Effector memory CD8-positive, alpha-beta T cell (primary cell): ENCODE measurements at regions not wholly inside any gene's neighbourhood (a gene's known extent, or its start where the extent isn't known, plus 50 kb on each side); places are given as distances from the start of the nearest gene placed in this dataset.
"Not testable (repeated sequence)": the region's sequence is repeated elsewhere in the genome, so short reads cannot be mapped to it uniquely, and the experiment has no call there.

Experiments
- ATAC-seq: fragments of 150-1000 bp; cut with Tn5 transposase; replicated peaks from 2 replicates; pipeline ENCODE4 v1.10.0; 2021; ENCODE audit warnings: mild to moderate bottlenecking, moderate library complexity
- DNase-seq, 3 experiments: peaks; one replicate each; pipeline ENCODE4 v3.0.0; 2021
- H3K27ac Mint-ChIP-seq, 2 donors: one replicate each; pipeline ENCODE4 v1.8.0; 2022; ENCODE audit warnings: mild to moderate bottlenecking in 2 of 2, mixed read lengths in 2 of 2, moderate library complexity in 2 of 2
- H3K27me3 Mint-ChIP-seq, 2 donors: one replicate each; pipeline ENCODE4 v1.8.0; 2022; ENCODE audit warnings: mixed read lengths in 2 of 2
- H3K36me3 Mint-ChIP-seq: one replicate; pipeline ENCODE4 v1.8.0; 2022; ENCODE audit warnings: mild to moderate bottlenecking, moderate library complexity, mixed read lengths; ENCODE audit not compliant: insufficient read depth
- H3K4me1 Mint-ChIP-seq, 2 donors: one replicate each; pipeline ENCODE4 v1.8.0; 2022; ENCODE audit warnings: low read depth in 2 of 2, mixed read lengths in 2 of 2
- H3K4me3 Mint-ChIP-seq, 2 donors: one replicate each; pipeline ENCODE4 v1.8.0; 2022; ENCODE audit warnings: mild to moderate bottlenecking in 2 of 2, mixed read lengths in 2 of 2, moderate library complexity in 2 of 2
- H3K9me3 Mint-ChIP-seq, 2 donors: one replicate each; pipeline ENCODE4 v1.8.0; 2022; ENCODE audit warnings: mixed read lengths in 2 of 2

GRCh38 chr3:168807448-168807847, 711.7 kb upstream of the GOLIM4 start:
- no peaks in the 10 kb centered on the region for H3K36me3 Mint-ChIP-seq

DNA sequence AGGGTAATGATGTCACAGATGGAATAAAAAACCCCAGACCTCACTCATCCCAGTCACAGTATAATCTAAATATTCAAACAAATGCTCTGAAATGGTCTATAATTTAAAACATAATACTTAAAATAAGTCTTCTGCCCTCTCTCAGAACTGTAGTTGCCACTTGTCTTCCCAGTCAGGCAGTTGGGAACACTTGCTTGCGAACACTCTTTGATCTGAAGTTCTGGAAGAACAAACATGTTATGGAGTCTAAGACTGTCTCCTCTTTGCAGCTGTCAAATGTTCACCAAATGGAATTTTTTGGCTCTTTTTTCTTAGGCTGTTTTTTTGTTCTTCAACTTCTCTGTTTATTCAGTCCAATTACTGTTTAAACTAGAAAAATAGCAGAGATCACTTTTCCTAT, 711.1 kb upstream of the GOLIM4 start:
- no peak for DNase-seq
- Mint-ChIP-seq H3K27ac (no peak overlapping the region), H3K9me3 (peaks cover 5% of the 10 kb centered on the region in 2 donors), H3K36me3 (no peaks in the 10 kb centered on the region), H3K4me1 (no peaks in the 10 kb centered on the region), H3K4me3 (no peak overlapping the region), H3K27me3 (no peaks in the 10 kb centered on the region)
- ATAC-seq: no peak

More at GRCh38 chr3:168807448-168807847, 711.7 kb upstream of the GOLIM4 start:
- no peak overlapping the region for H3K27ac Mint-ChIP-seq
- H3K27me3 Mint-ChIP-seq: no peaks in the 10 kb centered on the region
- peaks cover 5% of the 10 kb centered on the region in 2 donors for H3K9me3 Mint-ChIP-seq
- no peak for ATAC-seq
- DNase-seq: no peak
- H3K4me3 Mint-ChIP-seq: no peak overlapping the region
- no peaks in the 10 kb centered on the region for H3K4me1 Mint-ChIP-seq

DNA sequence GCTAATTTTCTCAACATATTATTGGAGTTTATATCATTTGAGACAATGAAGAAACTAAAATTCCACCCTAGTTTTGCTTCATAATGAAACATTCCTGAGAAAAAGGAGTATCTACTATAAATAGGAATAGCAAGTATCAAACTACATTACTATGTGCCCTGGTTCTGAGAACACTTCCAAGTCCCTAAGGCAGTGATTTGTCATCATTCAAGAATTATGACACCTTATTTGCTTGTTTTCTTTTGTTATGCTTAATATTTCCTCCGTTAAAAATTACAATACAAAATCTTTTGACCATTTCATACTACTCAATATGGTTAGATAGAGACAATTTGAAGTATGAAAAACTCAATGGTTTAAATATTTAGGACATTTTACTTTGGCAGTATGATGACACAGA, 707.8 kb upstream of the GOLIM4 start:
- no peak overlapping the region for H3K27ac Mint-ChIP-seq
- H3K36me3 Mint-ChIP-seq: no peaks in the 10 kb centered on the region
- H3K4me1 Mint-ChIP-seq: no peaks in the 10 kb centered on the region
- ATAC-seq: no peak
- no peaks in the 10 kb centered on the region for H3K27me3 Mint-ChIP-seq
- peaks cover 7 to 10% of the 10 kb centered on the region in 2 donors for H3K9me3 Mint-ChIP-seq
- H3K4me3 Mint-ChIP-seq: no peak overlapping the region
- DNase-seq: no peak

DNA sequence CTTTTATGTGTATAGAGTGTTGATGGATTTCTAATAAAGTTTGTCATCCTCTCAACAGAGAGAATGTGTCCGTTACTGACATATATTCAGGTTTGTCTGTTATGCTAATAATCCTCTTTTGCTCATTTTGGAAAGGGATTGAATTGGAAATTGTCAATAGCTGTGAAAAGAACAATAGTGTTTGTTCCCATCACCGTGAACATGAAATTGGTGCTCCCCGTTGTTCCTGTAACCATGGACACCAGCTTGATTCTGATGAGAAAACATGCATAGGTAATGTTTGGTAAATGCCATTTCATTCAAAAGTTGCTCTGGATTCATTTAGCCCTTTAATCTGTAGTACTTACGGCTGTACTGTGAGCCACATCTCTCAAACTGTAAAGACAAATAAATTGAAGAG, 707.0 kb upstream of the GOLIM4 start:
- ATAC-seq (no peak), DNase-seq (no peak)
- Mint-ChIP-seq H3K27me3 (no peaks in the 10 kb centered on the region), H3K4me3 (no peak overlapping the region), H3K9me3 (peaks cover 7 to 13% of the 10 kb centered on the region in 2 donors), H3K27ac (no peak overlapping the region), H3K36me3 (no peaks in the 10 kb centered on the region), H3K4me1 (no peaks in the 10 kb centered on the region)

DNA sequence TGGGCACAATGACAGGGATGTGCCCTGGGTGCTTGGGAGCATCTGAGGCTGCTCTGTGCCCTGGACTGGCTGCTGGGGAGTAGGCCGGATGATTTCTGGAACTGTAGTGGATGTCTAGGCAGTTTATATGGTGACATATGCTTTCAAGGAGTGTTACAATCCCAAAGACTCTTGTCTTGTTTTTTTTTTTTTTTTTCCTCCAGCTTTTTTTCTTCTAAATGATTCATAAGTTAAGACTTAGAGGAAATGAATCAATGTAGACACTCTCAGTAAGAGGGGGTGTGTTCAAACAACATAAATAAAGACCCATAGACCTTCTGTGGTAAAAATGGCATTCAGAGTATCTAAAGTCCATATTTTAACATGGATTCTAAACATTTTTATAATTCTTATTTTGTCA, 706.1 kb upstream of the GOLIM4 start:
- H3K9me3 Mint-ChIP-seq: peaks cover 5 to 13% of the 10 kb centered on the region in 2 donors
- H3K27me3 Mint-ChIP-seq: no peaks in the 10 kb centered on the region
- no peak overlapping the region for H3K4me3 Mint-ChIP-seq
- no peaks in the 10 kb centered on the region for H3K4me1 Mint-ChIP-seq
- H3K27ac Mint-ChIP-seq: no peak overlapping the region
- ATAC-seq (no peak), DNase-seq (no peak)
- no peaks in the 10 kb centered on the region for H3K36me3 Mint-ChIP-seq

GRCh38 chr3:168796339-168796738, 700.6 kb upstream of the GOLIM4 start:
- Mint-ChIP-seq H3K4me3 (no peak overlapping the region), H3K9me3 (peaks cover 3 to 7% of the 10 kb centered on the region in 2 donors), H3K36me3 (no peaks in the 10 kb centered on the region), H3K27me3 (no peaks in the 10 kb centered on the region), H3K27ac (no peak overlapping the region), H3K4me1 (no peaks in the 10 kb centered on the region)
- no peak for DNase-seq
- ATAC-seq: no peak

DNA sequence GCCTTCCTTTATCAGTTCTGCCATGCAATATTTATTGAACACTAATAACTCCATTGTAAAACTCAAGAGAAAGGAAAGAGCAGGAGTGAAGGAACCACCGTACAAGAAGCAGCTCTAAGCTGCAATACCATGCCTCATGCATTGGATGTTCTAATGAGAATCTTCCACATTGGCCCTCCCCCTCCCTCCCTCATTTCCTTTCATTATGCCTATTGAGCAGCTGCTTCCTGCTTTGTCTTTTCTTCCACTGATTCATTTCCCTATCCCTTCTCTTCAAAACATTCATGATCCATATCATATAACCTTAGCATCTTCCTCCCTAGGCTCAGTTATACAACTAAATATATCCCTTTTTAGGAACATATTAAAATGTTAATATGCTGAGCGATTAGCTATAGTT, 698.7 kb upstream of the GOLIM4 start:
- no peak overlapping the region for H3K4me3 Mint-ChIP-seq
- ATAC-seq (no peak), DNase-seq (no peak)
- peaks cover 3 to 7% of the 10 kb centered on the region in 2 donors for H3K9me3 Mint-ChIP-seq
- H3K27ac Mint-ChIP-seq: no peak overlapping the region
- no peaks in the 10 kb centered on the region for H3K27me3 Mint-ChIP-seq
- H3K4me1 Mint-ChIP-seq: no peaks in the 10 kb centered on the region
- H3K36me3 Mint-ChIP-seq: no peaks in the 10 kb centered on the region

DNA sequence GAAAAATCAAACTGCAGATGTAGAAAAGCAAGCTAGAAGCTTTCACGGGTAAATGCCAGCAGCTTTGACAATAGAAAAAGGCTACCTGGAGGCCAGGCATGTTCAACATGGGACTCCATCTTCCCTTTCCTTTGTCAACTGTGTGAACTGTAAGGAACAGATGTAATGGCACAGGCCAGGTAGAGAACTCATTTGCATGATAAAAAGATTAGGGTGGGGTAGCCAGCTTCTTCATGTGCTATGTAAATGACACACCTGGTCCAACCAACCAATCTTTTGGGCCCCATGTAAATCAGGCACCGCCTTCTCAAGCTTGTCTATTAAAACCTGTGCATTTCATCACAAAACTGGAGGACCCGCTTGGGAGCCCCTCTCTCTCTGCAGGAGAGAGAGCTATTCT, 686.5 kb upstream of the GOLIM4 start:
- H3K36me3 Mint-ChIP-seq: peaks cover 3% of the 10 kb centered on the region
- H3K9me3 Mint-ChIP-seq: peaks cover 6 to 10% of the 10 kb centered on the region in 2 donors
- H3K27ac Mint-ChIP-seq: no peak overlapping the region
- no peaks in the 10 kb centered on the region for H3K27me3 Mint-ChIP-seq
- no peak for ATAC-seq
- H3K4me3 Mint-ChIP-seq: no peak overlapping the region
- no peaks in the 10 kb centered on the region for H3K4me1 Mint-ChIP-seq
- DNase-seq: no peak

DNA sequence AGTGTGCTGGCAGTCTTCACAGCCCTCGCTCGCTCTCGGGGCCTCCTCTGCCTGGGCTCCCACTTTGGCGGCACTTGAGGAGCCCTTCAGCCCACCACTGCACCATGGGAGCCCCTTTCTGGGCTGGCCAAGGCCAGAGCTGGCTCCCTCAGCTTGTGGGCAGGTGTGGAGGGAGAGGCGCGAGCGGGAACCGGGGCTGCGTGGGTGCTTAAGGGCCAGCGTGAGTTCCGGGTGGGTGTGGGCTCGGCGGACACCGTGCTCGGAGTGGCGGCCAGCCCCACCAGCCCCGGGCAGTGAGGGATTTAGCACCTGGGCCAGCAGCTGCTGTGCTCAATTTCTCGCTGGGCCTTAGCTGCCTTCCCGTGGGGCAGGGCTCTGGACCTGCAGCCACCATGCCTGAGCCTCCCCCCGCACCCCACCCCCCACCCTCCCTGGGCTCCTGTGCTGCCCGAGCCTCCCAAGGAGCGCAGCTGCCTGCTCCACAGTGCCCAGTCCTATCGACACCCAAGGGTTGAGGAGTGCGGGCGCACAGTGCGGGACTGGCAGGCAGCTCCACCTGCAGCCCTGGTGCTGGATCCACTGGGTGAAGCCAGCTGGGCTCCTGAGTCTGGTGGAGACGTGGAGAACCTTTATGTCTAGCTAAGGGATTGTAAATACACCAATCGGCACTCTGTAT, 684.4 kb upstream of the GOLIM4 start:
- not testable (repeated sequence) for H3K27ac Mint-ChIP-seq, H3K27me3 Mint-ChIP-seq

DNA sequence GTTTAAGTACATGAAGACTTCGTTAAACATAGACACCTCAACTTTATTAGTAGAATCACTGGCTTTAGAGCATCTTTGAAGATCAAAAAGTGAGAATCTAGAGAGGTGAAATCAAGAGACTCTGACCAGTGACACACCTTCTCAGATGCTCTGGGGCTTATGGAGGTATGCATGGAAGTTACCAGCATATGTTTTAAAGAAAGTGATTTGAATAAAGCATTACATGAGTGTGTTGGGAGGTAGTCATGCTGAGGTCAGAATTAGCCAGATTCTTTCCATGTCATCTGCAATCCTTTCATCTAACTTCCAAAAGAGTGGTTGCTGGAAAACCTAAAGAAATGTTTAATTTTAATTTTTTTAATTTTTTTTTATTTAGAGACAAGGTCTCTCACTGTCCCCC, 658.0 kb upstream of the GOLIM4 start:
- peaks cover 0 to 9% of the 10 kb centered on the region in 2 donors for H3K9me3 Mint-ChIP-seq
- no peak for DNase-seq
- no peaks in the 10 kb centered on the region for H3K36me3 Mint-ChIP-seq
- no peak overlapping the region for H3K4me3 Mint-ChIP-seq
- no peak overlapping the region for H3K27ac Mint-ChIP-seq
- ATAC-seq: no peak
- no peaks in the 10 kb centered on the region for H3K4me1 Mint-ChIP-seq
- H3K27me3 Mint-ChIP-seq: no peaks in the 10 kb centered on the region

More for the DNA sequence above, 684.4 kb upstream of the GOLIM4 start:
- peaks cover 16 to 22% of the 10 kb centered on the region in 2 donors for H3K9me3 Mint-ChIP-seq
- not testable (repeated sequence) for H3K36me3 Mint-ChIP-seq, ATAC-seq, H3K4me3 Mint-ChIP-seq, H3K4me1 Mint-ChIP-seq, DNase-seq

DNA sequence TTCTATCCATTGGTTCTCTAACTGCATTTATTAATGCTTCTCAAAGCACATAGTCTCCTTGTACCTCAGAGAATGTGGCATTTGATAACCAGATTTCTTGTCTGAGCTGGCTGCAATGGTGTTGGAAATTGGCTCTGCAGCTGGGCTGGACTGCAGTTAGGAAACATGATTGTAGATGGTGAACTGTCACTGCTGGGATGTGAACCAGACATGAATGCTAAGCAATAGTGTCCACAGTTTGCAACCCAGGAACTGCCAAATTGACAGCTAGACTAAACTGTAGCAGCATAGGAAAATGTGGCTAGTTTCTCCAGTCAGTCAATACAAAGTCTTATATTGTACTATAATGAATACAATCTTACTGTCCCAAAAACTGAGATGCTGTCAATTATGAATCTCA, 656.6 kb upstream of the GOLIM4 start:
- no peak overlapping the region for H3K4me3 Mint-ChIP-seq
- H3K36me3 Mint-ChIP-seq: no peaks in the 10 kb centered on the region
- no peak overlapping the region for H3K27ac Mint-ChIP-seq
- H3K4me1 Mint-ChIP-seq: no peaks in the 10 kb centered on the region
- ATAC-seq (no peak), DNase-seq (no peak)
- no peaks in the 10 kb centered on the region for H3K27me3 Mint-ChIP-seq
- peaks cover 0 to 3% of the 10 kb centered on the region in 2 donors for H3K9me3 Mint-ChIP-seq

DNA sequence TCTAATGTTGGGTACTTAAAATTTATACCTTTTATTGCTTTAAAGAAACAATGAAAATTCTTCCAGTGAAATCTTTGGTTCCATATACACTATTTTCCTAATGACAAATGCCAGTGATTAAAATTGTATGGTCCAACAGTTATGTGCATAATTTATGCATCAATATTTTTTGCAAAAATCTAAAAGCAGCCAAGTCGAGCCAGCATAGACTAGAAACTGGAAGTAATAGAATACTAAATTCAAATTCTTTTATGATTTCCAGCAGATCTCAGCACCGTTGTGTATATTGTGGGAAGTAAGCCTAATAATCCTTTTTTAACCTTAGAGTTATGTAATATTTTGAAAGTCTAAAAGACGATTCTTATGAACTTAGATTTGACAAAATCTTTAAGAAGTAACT, 652.0 kb upstream of the GOLIM4 start:
- no peak overlapping the region for H3K4me3 Mint-ChIP-seq
- no peaks in the 10 kb centered on the region for H3K27me3 Mint-ChIP-seq
- H3K27ac Mint-ChIP-seq: no peak overlapping the region
- H3K4me1 Mint-ChIP-seq: no peaks in the 10 kb centered on the region
- ATAC-seq: no peak
- H3K9me3 Mint-ChIP-seq: peaks cover 7% of the 10 kb centered on the region in 2 donors
- DNase-seq: no peak
- H3K36me3 Mint-ChIP-seq: no peaks in the 10 kb centered on the region

- Mint-ChIP-seq H3K4me1 (no peaks in the 10 kb centered on the region), H3K27ac (no peak overlapping the region), H3K9me3 (peaks cover 4 to 18% of the 10 kb centered on the region in 2 donors), H3K4me3 (no peak overlapping the region), H3K27me3 (no peaks in the 10 kb centered on the region), H3K36me3 (no peaks in the 10 kb centered on the region)
- DNase-seq: no peak
- no peak for ATAC-seq
These were observed 643.0 kb upstream of the GOLIM4 start for GRCh38 chr3:168738527-168739325.

- Mint-ChIP-seq H3K27ac (no peak overlapping the region), H3K4me3 (no peak overlapping the region), H3K4me1 (no peaks in the 10 kb centered on the region), H3K36me3 (no peaks in the 10 kb centered on the region), H3K27me3 (no peaks in the 10 kb centered on the region), H3K9me3 (peaks cover 7 to 18% of the 10 kb centered on the region in 2 donors)
- ATAC-seq (no peak), DNase-seq (no peak)
These were observed 640.5 kb upstream of the GOLIM4 start for GRCh38 chr3:168736202-168736601.
